Embryonic facial prominence (tissue), 1 donor: ENCODE measurements at regions not wholly inside any gene's neighbourhood (a gene's known extent, or its start where the extent isn't known, plus 50 kb on each side); places are given as distances from the start of the nearest gene placed in this dataset.

Experiments
- DNase-seq: peaks from one replicate; pipeline ENCODE4 v3.0.0-alpha.2; 2016; ENCODE audit errors: extremely low spot score

GRCh38 chr14:42961509-42961908 lies 1354.8 kb downstream of the LRFN5 start:
- no peak for DNase-seq

- DNase-seq, result no peak
Observed at GRCh38 chr14:42950363-42950762, 1343.7 kb downstream of the LRFN5 start.

- no peak for DNase-seq
Observed at GRCh38 chr14:42947991-42948390, 1341.3 kb downstream of the LRFN5 start.

- no peak for DNase-seq
Observed at GRCh38 chr14:42944284-42944683, 1337.6 kb downstream of the LRFN5 start.

- DNase-seq, result no peak
Observed at GRCh38 chr14:42931308-42931707, 1324.6 kb downstream of the LRFN5 start.

GRCh38 chr14:42929806-42930480 lies 1323.3 kb downstream of the LRFN5 start:
- no peak for DNase-seq

GRCh38 chr14:42927313-42927712 lies 1320.6 kb downstream of the LRFN5 start:
- DNase-seq, result no peak

GRCh38 chr14:42921901-42922300 lies 1315.2 kb downstream of the LRFN5 start:
- no peak for DNase-seq

GRCh38 chr14:42918615-42919014 lies 1311.9 kb downstream of the LRFN5 start:
- no peak for DNase-seq

- no peak for DNase-seq
Observed at GRCh38 chr14:42911642-42912041, 1305.0 kb downstream of the LRFN5 start.

- no peak for DNase-seq
Observed at GRCh38 chr14:42909659-42910058, 1303.0 kb downstream of the LRFN5 start.

- DNase-seq, result no peak
Observed at GRCh38 chr14:42893183-42893582, 1286.5 kb downstream of the LRFN5 start.

- no peak for DNase-seq
Observed at GRCh38 chr14:42884100-42884499, 1277.4 kb downstream of the LRFN5 start.

- DNase-seq, result no peak
Observed at GRCh38 chr14:42877716-42878115, 1271.0 kb downstream of the LRFN5 start.

- DNase-seq, result no peak
Observed at GRCh38 chr14:42872786-42873185, 1266.1 kb downstream of the LRFN5 start.

- DNase-seq, result no peak
Observed at GRCh38 chr14:42869681-42870080, 1263.0 kb downstream of the LRFN5 start.

GRCh38 chr14:42862114-42862513 lies 1255.4 kb downstream of the LRFN5 start:
- DNase-seq, result no peak

GRCh38 chr14:42860371-42860770 lies 1253.7 kb downstream of the LRFN5 start:
- DNase-seq, result no peak

- no peak for DNase-seq
Observed at GRCh38 chr14:42856106-42856505, 1249.4 kb downstream of the LRFN5 start.

- DNase-seq, result no peak
Observed at GRCh38 chr14:42855085-42855484, 1248.4 kb downstream of the LRFN5 start.

- DNase-seq, result no peak
Observed at GRCh38 chr14:42854061-42854460, 1247.4 kb downstream of the LRFN5 start.

GRCh38 chr14:42848652-42849051 lies 1242.0 kb downstream of the LRFN5 start:
- DNase-seq, result no peak

- DNase-seq, result no peak
Observed at GRCh38 chr14:42814817-42815216, 1208.1 kb downstream of the LRFN5 start.

- peak; percentile 77 for DNase-seq
Observed at GRCh38 chr14:42806909-42807315, 1200.2 kb downstream of the LRFN5 start.
